Endothelial cell of hepatic sinusoid (primary cell): ENCODE measurements at regions not wholly inside any gene's neighbourhood (a gene's known extent, or its start where the extent isn't known, plus 50 kb on each side); places are given as distances from the start of the nearest gene placed in this dataset.

Experiments
- in situ Hi-C: cut with HindIII; loops from 2 replicates; pipeline ENCODE4 v1.10.0; 2017; ENCODE audit warnings: low sequenced_read_pairs

GRCh38 chr1:185376840-185377635, 60.0 kb upstream of the IVNS1ABP start:
- in situ Hi-C loops, result loop anchor here (5.0 kb wide), 1 partner anchor 50 kb away; no protein-coding TSS in a partner anchor

GRCh38 chr1:185376288-185376687, 59.2 kb upstream of the IVNS1ABP start:
- in situ Hi-C loops, result loop anchor here (5.0 kb wide), 1 partner anchor 49 kb away; no protein-coding TSS in a partner anchor

GRCh38 chr1:185375583-185375982, 58.5 kb upstream of the IVNS1ABP start:
- in situ Hi-C loops, result loop anchor here (5.0 kb wide), 1 partner anchor 48 kb away; no protein-coding TSS in a partner anchor

GRCh38 chr1:185373813-185374529, 56.9 kb upstream of the IVNS1ABP start:
- in situ Hi-C loops, result no loop called here

GRCh38 chr1:185369786-185370185, 52.7 kb upstream of the IVNS1ABP start:
- in situ Hi-C loops, result no loop called here

GRCh38 chr1:185368913-185369491, 52.0 kb upstream of the IVNS1ABP start:
- in situ Hi-C loops, result no loop called here

GRCh38 chr1:185368313-185368855, 51.3 kb upstream of the IVNS1ABP start:
- in situ Hi-C loops, result no loop called here

- in situ Hi-C loops, result no loop called here
These were observed 50.2 kb upstream of the IVNS1ABP start for GRCh38 chr1:185367218-185367617.
